ENCODE measurements at regions not wholly inside any gene's neighbourhood (a gene's known extent, or its start where the extent isn't known, plus 50 kb on each side); places are given as distances from the start of the nearest gene placed in this dataset.

GRCh38 chr1:82706741-82707140, 906.0 kb downstream of the ADGRL2 start:
- intact Hi-C loops (cut with DNase I): no loop called here
- Histone ChIP-seq H3K9me3 (no peaks in the 10 kb centered on the region), H3K27me3 (no peaks in the 10 kb centered on the region), H3K4me3 (no peak overlapping the region), H3K36me3 (no peaks in the 10 kb centered on the region), H3K27ac (no peak overlapping the region), H3K4me1 (no peaks in the 10 kb centered on the region)
- ATAC-seq (no peak), DNase-seq (no peak)
- 83% methylated on average over 2 of the region's 2 CpGs for WGBS (ENCODE audit: insufficient coverage, low coverage, low lambda C conversion rate, missing lambda C conversion rate)
- TF ChIP-seq POLR2A (IDR thresholded peaks at IDR 0.05) (no peak), CTCF (IDR thresholded peaks at IDR 0.05) (no peak)

- DNase-seq (no peak), ATAC-seq (no peak)
- H3K4me3 ChIP-seq: no peak overlapping the region
- no peaks in the 10 kb centered on the region for H3K4me1 ChIP-seq
- TF ChIP-seq CTCF (IDR thresholded peaks at IDR 0.05) (no peak), POLR2A (IDR thresholded peaks at IDR 0.05) (no peak)
- intact Hi-C loops (cut with DNase I): no loop called here
- H3K36me3 ChIP-seq: no peaks in the 10 kb centered on the region
- H3K9me3 ChIP-seq: no peaks in the 10 kb centered on the region
- H3K27me3 ChIP-seq: no peaks in the 10 kb centered on the region
- no peak overlapping the region for H3K27ac ChIP-seq
These were observed 904.2 kb downstream of the ADGRL2 start for GRCh38 chr1:82704966-82705365.

- H3K9me3 ChIP-seq: no peaks in the 10 kb centered on the region
- no peak overlapping the region for H3K4me3 ChIP-seq
- TF ChIP-seq POLR2A (IDR thresholded peaks at IDR 0.05) (no peak), CTCF (IDR thresholded peaks at IDR 0.05) (no peak)
- ATAC-seq (peak; percentile 55 to 86 (median 73)), DNase-seq (no peak)
- 45% methylated on average over 3 of the region's 3 CpGs for WGBS (ENCODE audit: insufficient coverage, low coverage, low lambda C conversion rate, missing lambda C conversion rate)
- H3K27ac ChIP-seq: no peak overlapping the region
- H3K27me3 ChIP-seq: no peaks in the 10 kb centered on the region
- no peaks in the 10 kb centered on the region for H3K36me3 ChIP-seq
- intact Hi-C loops (cut with DNase I): no loop called here
- no peaks in the 10 kb centered on the region for H3K4me1 ChIP-seq
These were observed 903.7 kb downstream of the ADGRL2 start for GRCh38 chr1:82704393-82704792.

GRCh38 chr1:82703951-82704350, 903.2 kb downstream of the ADGRL2 start:
- no peak for DNase-seq
- H3K27ac ChIP-seq: no peak overlapping the region

More at GRCh38 chr1:82703951-82704350, 903.2 kb downstream of the ADGRL2 start:
- no peaks in the 10 kb centered on the region for H3K4me1 ChIP-seq
- no peak overlapping the region for H3K4me3 ChIP-seq
- no peaks in the 10 kb centered on the region for H3K27me3 ChIP-seq
- TF ChIP-seq CTCF (IDR thresholded peaks at IDR 0.05): no peak
- TF ChIP-seq POLR2A (IDR thresholded peaks at IDR 0.05): no peak
- H3K36me3 ChIP-seq: no peaks in the 10 kb centered on the region
- H3K9me3 ChIP-seq: no peaks in the 10 kb centered on the region
- no peak for ATAC-seq
- intact Hi-C loops (cut with DNase I): no loop called here

Data from right lobe of liver (tissue), 6 donors.